Neural cell (in vitro differentiated cells): ENCODE measurements at regions not wholly inside any gene's neighbourhood (a gene's known extent, or its start where the extent isn't known, plus 50 kb on each side); places are given as distances from the start of the nearest gene placed in this dataset.

Experiments
- CTCF ChIP-seq: fragments of 450-650 bp; IDR thresholded peaks from 2 replicates; pipeline ENCODE4 v1.5.1; 2014; ENCODE audit warnings: antibody characterized with exemption, mild to moderate bottlenecking, moderate library complexity; ENCODE audit not compliant: poor library complexity, severe bottlenecking
- EP300 ChIP-seq: fragments of 450-650 bp; conservative IDR thresholded peaks from 2 replicates; pipeline ENCODE4 v1.6.1; 2014; ENCODE audit warnings: antibody characterized with exemption, mild to moderate bottlenecking, moderate library complexity; ENCODE audit not compliant: poor library complexity, severe bottlenecking
- POLR2AphosphoS5 ChIP-seq: IDR thresholded peaks from 2 replicates; pipeline ENCODE4 v1.6.1; 2012

- TF ChIP-seq CTCF (no peak), EP300 (no peak), POLR2AphosphoS5 (no peak)
Measured at GRCh38 chr18:67613731-67614130, 97.2 kb upstream of the DSEL start.
